ENCODE measurements at regions not wholly inside any gene's neighbourhood (a gene's known extent, or its start where the extent isn't known, plus 50 kb on each side); places are given as distances from the start of the nearest gene placed in this dataset.

- TF ChIP-seq CTCF (IDR thresholded peaks at IDR 0.05) (no peak), POLR2A (IDR thresholded peaks at IDR 0.05; ENCODE audit: low read length) (no peak)
- TF ChIP-seq, protein P1, sequence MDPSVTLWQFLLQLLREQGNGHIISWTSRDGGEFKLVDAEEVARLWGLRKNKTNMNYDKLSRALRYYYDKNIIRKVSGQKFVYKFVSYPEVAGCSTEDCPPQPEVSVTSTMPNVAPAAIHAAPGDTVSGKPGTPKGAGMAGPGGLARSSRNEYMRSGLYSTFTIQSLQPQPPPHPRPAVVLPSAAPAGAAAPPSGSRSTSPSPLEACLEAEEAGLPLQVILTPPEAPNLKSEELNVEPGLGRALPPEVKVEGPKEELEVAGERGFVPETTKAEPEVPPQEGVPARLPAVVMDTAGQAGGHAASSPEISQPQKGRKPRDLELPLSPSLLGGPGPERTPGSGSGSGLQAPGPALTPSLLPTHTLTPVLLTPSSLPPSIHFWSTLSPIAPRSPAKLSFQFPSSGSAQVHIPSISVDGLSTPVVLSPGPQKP (IDR thresholded peaks at IDR 0.05; ENCODE audit: low read depth, low read length) = no peak
Measured at GRCh38 chr2:52622266-52622665, 1145.3 kb upstream of the CHAC2 start.

Measured in A549 (cell line).